H1 (cell line): ENCODE measurements at regions not wholly inside any gene's neighbourhood (a gene's known extent, or its start where the extent isn't known, plus 50 kb on each side); places are given as distances from the start of the nearest gene placed in this dataset.

Experiments
- CTCF ChIA-PET: fragments of 300-600 bp; sonication (Branson Sonifier 250); formaldehyde crosslinking; loops from one replicate; lab custom pipeline; 2021; ENCODE audit not compliant: partially characterized antibody; lab: Charles Lee
- POLR2A ChIA-PET: fragments of 300-600 bp; sonication (Branson Sonifier 250); formaldehyde crosslinking; loops from one replicate; lab custom pipeline; 2021; ENCODE audit warnings: inconsistent platforms; ENCODE audit not compliant: partially characterized antibody; lab: Charles Lee
- DNase-seq, 2 experiments: peaks; one replicate each; pipeline versions ENCODE4 v3.0.0 to v3.0.0-alpha.2; 2010 to 2022; ENCODE audit warnings: low spot score in 2 of 2, low read depth in 1 of 2, mixed read lengths in 1 of 2
- FAIRE-seq: peaks from 2 replicates; lab custom pipeline; 2011; peaks lifted over from hg19 to GRCh38; lab: Jason Lieb, UNC
- H2AFZ ChIP-seq: 2 replicates; pipeline ENCODE4 v1.8.1; 2012; ENCODE audit warnings: low read length, inconsistent platforms
- H2AK5ac ChIP-seq: 2 replicates; pipeline ENCODE4 v1.6.1; 2013; ENCODE audit warnings: low read depth, low read length
- H2BK120ac ChIP-seq: replicated peaks from 2 replicates; pipeline ENCODE3; 2013; ENCODE audit warnings: low read depth, low read length, inconsistent platforms
- H2BK12ac ChIP-seq: 2 replicates; pipeline ENCODE4 v1.6.1; 2013; ENCODE audit warnings: low read depth, low read length
- H2BK15ac ChIP-seq: 2 replicates; pipeline ENCODE4 v1.6.1; 2013; ENCODE audit warnings: low read length
- H2BK20ac ChIP-seq: 2 replicates; pipeline ENCODE4 v1.6.1; 2013; ENCODE audit warnings: low read length
- H2BK5ac ChIP-seq: 2 replicates; pipeline ENCODE4 v1.6.1; 2013; ENCODE audit warnings: low read depth, low read length
- H3K14ac ChIP-seq: 2 replicates; pipeline ENCODE4 v1.6.1; 2013; ENCODE audit warnings: inconsistent platforms; ENCODE audit not compliant: insufficient read length
- H3K18ac ChIP-seq: 2 replicates; pipeline ENCODE4 v1.6.1; 2013; ENCODE audit warnings: low read length; ENCODE audit errors: extremely low read depth
- H3K23ac ChIP-seq: 2 replicates; pipeline ENCODE4 v1.6.1; 2013; ENCODE audit warnings: inconsistent platforms; ENCODE audit not compliant: insufficient read length
- H3K23me2 ChIP-seq: 2 replicates; pipeline ENCODE4 v1.6.1; 2013; ENCODE audit warnings: low read depth, low read length
- H3K27ac ChIP-seq: 2 replicates; pipeline ENCODE4 v1.6.1; 2011; ENCODE audit warnings: low read depth, low read length, inconsistent platforms
- H3K27me3 ChIP-seq, 4 experiments: replicated peaks in 1 of 4; 1 replicate in 1 of 4; 2 replicates in 3 of 4; pipeline versions ENCODE4 v1.6.1 to v1.8.1; 2011 to 2013; ENCODE audit warnings: low read length in 3 of 4, mild to moderate bottlenecking in 3 of 4, inconsistent platforms in 2 of 4, mixed read lengths in 2 of 4, moderate library complexity in 1 of 4; ENCODE audit not compliant: control insufficient read depth in 3 of 4, insufficient read depth in 3 of 4; ENCODE audit errors: extremely low read depth in 1 of 4
- H3K36me3 ChIP-seq, 4 experiments: 2 replicates each; pipeline versions ENCODE4 v1.6.1 to v1.8.1; 2011 to 2013; ENCODE audit warnings: mild to moderate bottlenecking in 4 of 4, low read length in 3 of 4, moderate library complexity in 2 of 4, control low read depth in 1 of 4, inconsistent platforms in 1 of 4; ENCODE audit not compliant: insufficient read depth in 4 of 4, control insufficient read depth in 2 of 4
- H3K4ac ChIP-seq: replicated peaks from 2 replicates; pipeline ENCODE3; 2013; ENCODE audit warnings: low read length, low read depth, mixed read lengths, inconsistent platforms; ENCODE audit not compliant: insufficient read length
- H3K4me1 ChIP-seq, 4 experiments: replicated peaks in 1 of 4; 1 replicate in 1 of 4; 2 replicates in 3 of 4; pipeline versions ENCODE4 v1.6.1 to v1.8.1; 2011 to 2013; ENCODE audit warnings: low read length in 3 of 4, inconsistent platforms in 2 of 4, mixed read lengths in 1 of 4; ENCODE audit not compliant: insufficient read depth in 4 of 4, control insufficient read depth in 3 of 4
- H3K4me2 ChIP-seq, 2 experiments: 2 replicates each; pipeline versions ENCODE4 v1.6.1 to v1.8.1; 2011 to 2013; ENCODE audit warnings: low read depth in 2 of 2, low read length in 2 of 2, control low read depth in 1 of 2, inconsistent platforms in 1 of 2, mild to moderate bottlenecking in 1 of 2; ENCODE audit not compliant: insufficient read depth in 1 of 2
- H3K4me3 ChIP-seq, 4 experiments: fragments of 200-600, 300-600 bp in 1 of 4; sonication (generic), shearing (Covaris generic), sonication (Bioruptor Twin) in 1 of 4; 2 replicates each; pipeline versions ENCODE4 v1.5.1 to v1.8.1; 2011 to 2016; ENCODE audit warnings: low read length in 4 of 4, low read depth in 3 of 4, control low read depth in 2 of 4, inconsistent platforms in 2 of 4, mild to moderate bottlenecking in 2 of 4, mixed read lengths in 1 of 4, moderate library complexity in 1 of 4; ENCODE audit not compliant: insufficient read depth in 2 of 4; ENCODE audit errors: extremely low read depth in 1 of 4
- H3K56ac ChIP-seq: replicated peaks from 2 replicates; pipeline ENCODE3; 2013; ENCODE audit warnings: low read depth, mild to moderate bottlenecking, mixed read lengths, low read length, inconsistent platforms; ENCODE audit not compliant: insufficient read length
- H3K79me1 ChIP-seq: 2 replicates; pipeline ENCODE4 v1.6.1; 2013; ENCODE audit warnings: low read depth, low read length, control low read depth
- H3K79me2 ChIP-seq, 2 experiments: 2 replicates each; pipeline versions ENCODE4 v1.6.1 to v1.8.1; 2012 to 2013; ENCODE audit warnings: low read length in 2 of 2, mild to moderate bottlenecking in 2 of 2, inconsistent platforms in 1 of 2; ENCODE audit not compliant: insufficient read depth in 2 of 2, control insufficient read depth in 1 of 2
- H3K9ac ChIP-seq, 4 experiments: replicated peaks in 1 of 4; 1 replicate in 1 of 4; 2 replicates in 3 of 4; pipeline versions ENCODE4 v1.6.1 to v1.8.1; 2011 to 2013; ENCODE audit warnings: low read depth in 3 of 4, low read length in 3 of 4, control low read depth in 2 of 4, mild to moderate bottlenecking in 2 of 4, moderate library complexity in 2 of 4, inconsistent platforms in 1 of 4; ENCODE audit errors: extremely low read depth in 1 of 4
- H3K9me3 ChIP-seq, 2 experiments: 2 replicates each; pipeline versions ENCODE4 v1.6.1 to v1.8.1; 2012 to 2013; ENCODE audit warnings: mild to moderate bottlenecking in 2 of 2, moderate library complexity in 2 of 2, control low read depth in 1 of 2, inconsistent platforms in 1 of 2, low read depth in 1 of 2, low read length in 1 of 2, mixed read lengths in 1 of 2; ENCODE audit not compliant: insufficient read depth in 2 of 2
- H4K20me1 ChIP-seq, 2 experiments: replicated peaks in 1 of 2; 2 replicates each; pipeline versions ENCODE3 to v1.8.1; 2011 to 2013; ENCODE audit warnings: inconsistent platforms in 2 of 2, low read length in 2 of 2, mild to moderate bottlenecking in 1 of 2; ENCODE audit not compliant: insufficient read depth in 2 of 2, control insufficient read depth in 1 of 2
- H4K5ac ChIP-seq: 2 replicates; pipeline ENCODE4 v1.6.1; 2013; ENCODE audit warnings: low read length, low read depth, mixed read lengths, inconsistent platforms; ENCODE audit not compliant: insufficient read length
- H4K8ac ChIP-seq: 2 replicates; pipeline ENCODE4 v1.8.0; 2013; ENCODE audit warnings: mild to moderate bottlenecking, moderate library complexity, low read length, inconsistent platforms; ENCODE audit not compliant: insufficient read depth; ENCODE audit errors: extremely low read depth
- H4K91ac ChIP-seq: replicated peaks from 2 replicates; pipeline ENCODE3; 2013; ENCODE audit warnings: low read length, mixed read lengths, inconsistent platforms; ENCODE audit not compliant: insufficient read length
- CBX8 ChIP-seq: fragments of 300-800, 300-1000 bp; sonication (generic); IDR thresholded peaks from 2 replicates; pipeline ENCODE4 v1.7.1; 2016; ENCODE audit warnings: low read depth, low read length, borderline replicate concordance
- NRF1 ChIP-seq: IDR thresholded peaks from 2 replicates; pipeline ENCODE4 v1.6.1; 2011; ENCODE audit warnings: mild to moderate bottlenecking, low read depth, low read length, improper control_type of control experiment
- WGBS, 2 experiments: shearing (Covaris generic) in 1 of 2; methylation state at CpG; one replicate each; pipeline versions ENCODE4 v1.1.6 to v1.1.7; 2013 to 2015; ENCODE audit warnings: low lambda C conversion rate in 2 of 2, mixed read lengths in 2 of 2, inconsistent platforms in 1 of 2, low coverage in 1 of 2, missing lambda C conversion rate in 1 of 2; ENCODE audit not compliant: insufficient replicate concordance in 2 of 2, insufficient coverage in 1 of 2, insufficient read length in 1 of 2; ENCODE audit errors: extremely low coverage in 1 of 2, missing lambda C conversion rate in 1 of 2; 5-methylcytosine and 5-hydroxymethylcytosine counted together

DNA sequence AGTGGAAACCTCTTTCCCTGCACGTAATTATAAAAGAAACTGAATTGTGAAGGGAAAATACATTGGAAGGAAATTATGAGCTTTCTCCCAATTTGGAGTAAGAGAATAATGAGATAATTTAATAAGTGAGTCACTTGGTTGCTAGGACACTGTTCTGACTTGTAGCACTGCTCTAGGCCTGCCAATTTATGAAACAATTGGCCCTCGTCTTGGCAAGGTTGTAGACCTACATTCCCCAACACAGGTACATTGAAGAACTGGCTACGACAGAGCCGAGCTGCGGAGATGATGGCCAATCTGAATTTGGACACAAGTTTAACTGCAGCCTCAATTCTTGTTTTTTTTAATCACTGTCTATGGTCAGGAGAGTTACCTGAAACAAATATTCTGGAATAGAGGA, 674.1 kb downstream of the MECOM start:
- Histone ChIP-seq H4K91ac (no peak overlapping the region), H3K9ac (no peak overlapping the region), H2AK5ac (no peak overlapping the region), H3K9me3 (no peaks in the 10 kb centered on the region), H3K36me3 (no peaks in the 10 kb centered on the region), H3K4me1 (no peaks in the 10 kb centered on the region), H2BK5ac (no peak overlapping the region), H3K14ac (no peak overlapping the region), H4K5ac (no peak overlapping the region), H3K23ac (no peak overlapping the region), H2BK12ac (no peak overlapping the region), H3K4me3 (no peak overlapping the region), H3K27me3 (no peaks in the 10 kb centered on the region), H3K18ac (no peak overlapping the region), H4K20me1 (no peaks in the 10 kb centered on the region), H3K79me1 (no peaks in the 10 kb centered on the region), H3K56ac (no peak overlapping the region), H2BK15ac (no peak overlapping the region), H2AFZ (0 out of 2 replicates have a peak overlapping the region, but pooled peaks have one; percentile 10), H3K4ac (no peak overlapping the region), H4K8ac (no peak overlapping the region), H3K4me2 (no peak overlapping the region), H3K23me2 (no peaks in the 10 kb centered on the region), H3K27ac (no peak overlapping the region), H2BK120ac (no peak overlapping the region), H2BK20ac (no peak overlapping the region), H3K79me2 (no peaks in the 10 kb centered on the region)
- 85% methylated on average over 5 of the region's 5 CpGs; no CpG with 5 or more reads in 1 of the 2 experiments for WGBS, 2 experiments
- FAIRE-seq (no peak), DNase-seq (no peak)
- no peak for TF ChIP-seq CBX8
- no peak for TF ChIP-seq NRF1
- ChIA-PET CTCF (interaction anchor here (0.6 kb wide), 1 partner anchor 949 kb away, joined by 3 read pairs; no protein-coding TSS in a partner anchor), POLR2A (no interaction called here)
